Calu3 (cell line): ENCODE measurements at regions not wholly inside any gene's neighbourhood (a gene's known extent, or its start where the extent isn't known, plus 50 kb on each side); places are given as distances from the start of the nearest gene placed in this dataset.

Experiments
- BruUV-seq: library from RNA; stranded (reverse); fragments of 400-500 nt; replicated peaks from 2 replicates; lab custom pipeline; 2021; lab: Mats Ljungman, UMichigan
- CTCF ChIA-PET: fragments of 300-600 bp; sonication (Branson Sonifier 250); formaldehyde crosslinking; loops from one replicate; lab custom pipeline; 2022; ENCODE audit warnings: antibody characterized with exemption; lab: Charles Lee
- DNase-seq: peaks from one replicate; pipeline ENCODE4 v3.0.0; 2022
- H3K27ac Mint-ChIP-seq: one replicate; pipeline ENCODE4 v1.8.0; 2022; ENCODE audit warnings: mixed read lengths; ENCODE audit not compliant: unreplicated experiment
- H3K27me3 Mint-ChIP-seq: one replicate; pipeline ENCODE4 v1.8.0; 2022; ENCODE audit warnings: mixed read lengths; ENCODE audit not compliant: unreplicated experiment
- H3K36me3 Mint-ChIP-seq: one replicate; pipeline ENCODE4 v1.8.0; 2022; ENCODE audit warnings: mild to moderate bottlenecking, moderate library complexity, mixed read lengths; ENCODE audit not compliant: insufficient read depth, unreplicated experiment
- H3K4me1 Mint-ChIP-seq: one replicate; pipeline ENCODE4 v1.8.0; 2022; ENCODE audit warnings: mild to moderate bottlenecking, low read depth, mixed read lengths; ENCODE audit not compliant: unreplicated experiment
- H3K4me3 Mint-ChIP-seq: one replicate; pipeline ENCODE4 v1.8.0; 2022; ENCODE audit warnings: mild to moderate bottlenecking, low read depth, moderate library complexity, mixed read lengths; ENCODE audit not compliant: unreplicated experiment
- H3K9me3 Mint-ChIP-seq: one replicate; pipeline ENCODE4 v1.8.0; 2022; ENCODE audit warnings: low read depth, mixed read lengths; ENCODE audit not compliant: unreplicated experiment
- intact Hi-C: fragments of 100-400 bp; cut with micrococcal nuclease; formaldehyde crosslinking; loops from one replicate; pipeline ENCODE4 v1.10.0; 2022; ENCODE audit not compliant: unreplicated experiment
- TF ChIP-seq, protein P1 (sequence below): fragments of 200-600 bp; IDR thresholded peaks from one replicate; pipeline ENCODE4 v1.8.0; 2022; ENCODE audit warnings: antibody characterized with exemption; ENCODE audit not compliant: unreplicated experiment

DNA sequence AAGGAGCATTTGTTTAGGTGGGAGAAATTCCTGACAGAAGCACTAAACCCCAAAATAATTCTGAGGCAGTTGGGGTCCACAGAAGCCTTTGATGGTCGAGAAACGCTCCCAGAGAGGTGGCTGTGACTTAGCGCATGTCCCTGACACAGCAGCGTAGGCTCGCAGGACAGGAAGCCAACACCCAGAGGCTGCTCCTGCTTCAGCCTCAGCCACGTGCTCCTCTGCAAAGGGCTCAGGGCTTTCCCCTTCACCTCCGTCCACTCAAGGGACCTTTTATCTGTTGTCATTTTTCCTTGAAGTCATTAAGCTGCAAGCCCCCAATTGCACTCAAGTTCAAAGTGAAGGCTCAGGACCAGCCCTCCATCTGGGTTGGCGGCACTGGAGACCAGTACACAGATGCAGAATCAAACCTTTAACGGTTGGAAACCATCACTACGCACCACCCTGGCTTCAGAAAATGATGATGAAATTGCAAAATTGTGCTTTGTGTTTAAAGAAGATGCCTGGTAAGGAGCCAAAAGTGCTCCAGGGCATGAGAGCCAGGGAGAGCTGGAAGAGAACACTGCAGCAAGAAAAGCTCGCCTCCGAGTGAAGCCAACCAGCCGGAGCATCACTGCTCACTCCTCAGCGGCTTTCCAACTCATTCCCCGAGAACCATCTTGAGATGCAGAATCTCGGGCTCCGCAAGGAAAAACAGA lies 219.6 kb downstream of the RAP2A start:
- TF ChIP-seq, protein P1, sequence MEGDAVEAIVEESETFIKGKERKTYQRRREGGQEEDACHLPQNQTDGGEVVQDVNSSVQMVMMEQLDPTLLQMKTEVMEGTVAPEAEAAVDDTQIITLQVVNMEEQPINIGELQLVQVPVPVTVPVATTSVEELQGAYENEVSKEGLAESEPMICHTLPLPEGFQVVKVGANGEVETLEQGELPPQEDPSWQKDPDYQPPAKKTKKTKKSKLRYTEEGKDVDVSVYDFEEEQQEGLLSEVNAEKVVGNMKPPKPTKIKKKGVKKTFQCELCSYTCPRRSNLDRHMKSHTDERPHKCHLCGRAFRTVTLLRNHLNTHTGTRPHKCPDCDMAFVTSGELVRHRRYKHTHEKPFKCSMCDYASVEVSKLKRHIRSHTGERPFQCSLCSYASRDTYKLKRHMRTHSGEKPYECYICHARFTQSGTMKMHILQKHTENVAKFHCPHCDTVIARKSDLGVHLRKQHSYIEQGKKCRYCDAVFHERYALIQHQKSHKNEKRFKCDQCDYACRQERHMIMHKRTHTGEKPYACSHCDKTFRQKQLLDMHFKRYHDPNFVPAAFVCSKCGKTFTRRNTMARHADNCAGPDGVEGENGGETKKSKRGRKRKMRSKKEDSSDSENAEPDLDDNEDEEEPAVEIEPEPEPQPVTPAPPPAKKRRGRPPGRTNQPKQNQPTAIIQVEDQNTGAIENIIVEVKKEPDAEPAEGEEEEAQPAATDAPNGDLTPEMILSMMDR: no peak
- intact Hi-C loops: no loop called here
- H3K4me3 Mint-ChIP-seq: no peak overlapping the region
- H3K27ac Mint-ChIP-seq: no peak overlapping the region
- H3K9me3 Mint-ChIP-seq: peaks cover 3% of the 10 kb centered on the region
- DNase-seq: no peak
- no peaks in the 10 kb centered on the region for H3K27me3 Mint-ChIP-seq
- BruUV-seq: no TSS peak
- no peaks in the 10 kb centered on the region for H3K36me3 Mint-ChIP-seq
- peaks cover 2% of the 10 kb centered on the region for H3K4me1 Mint-ChIP-seq
- CTCF ChIA-PET: no interaction called here

DNA sequence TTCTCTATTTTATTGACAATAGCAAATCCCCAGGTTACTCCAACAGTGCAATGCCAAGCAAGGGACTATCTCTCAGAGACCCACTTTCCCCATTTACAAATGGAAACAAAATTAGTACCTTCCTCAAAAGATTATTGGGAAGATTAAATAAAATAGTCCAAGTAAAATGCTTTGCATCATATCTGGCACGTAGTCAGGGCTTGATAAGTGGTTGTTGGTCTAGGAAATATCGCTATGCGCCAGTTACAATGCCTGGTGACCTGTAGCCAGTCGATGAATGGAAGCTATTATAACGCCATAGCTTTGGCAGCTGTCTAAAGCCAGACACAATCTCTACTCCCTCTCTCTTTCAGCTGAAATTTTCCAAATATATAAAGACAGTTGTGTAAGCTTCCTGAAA lies 220.3 kb downstream of the RAP2A start:
- CTCF ChIA-PET: no interaction called here
- H3K36me3 Mint-ChIP-seq: no peaks in the 10 kb centered on the region
- H3K27ac Mint-ChIP-seq: no peak overlapping the region
- no peaks in the 10 kb centered on the region for H3K4me1 Mint-ChIP-seq
- intact Hi-C loops: no loop called here
- DNase-seq: no peak
- H3K4me3 Mint-ChIP-seq: no peak overlapping the region
- H3K27me3 Mint-ChIP-seq: no peaks in the 10 kb centered on the region
- no TSS peak for BruUV-seq
- H3K9me3 Mint-ChIP-seq: peaks cover 3% of the 10 kb centered on the region
- TF ChIP-seq, protein P1: no peak

DNA sequence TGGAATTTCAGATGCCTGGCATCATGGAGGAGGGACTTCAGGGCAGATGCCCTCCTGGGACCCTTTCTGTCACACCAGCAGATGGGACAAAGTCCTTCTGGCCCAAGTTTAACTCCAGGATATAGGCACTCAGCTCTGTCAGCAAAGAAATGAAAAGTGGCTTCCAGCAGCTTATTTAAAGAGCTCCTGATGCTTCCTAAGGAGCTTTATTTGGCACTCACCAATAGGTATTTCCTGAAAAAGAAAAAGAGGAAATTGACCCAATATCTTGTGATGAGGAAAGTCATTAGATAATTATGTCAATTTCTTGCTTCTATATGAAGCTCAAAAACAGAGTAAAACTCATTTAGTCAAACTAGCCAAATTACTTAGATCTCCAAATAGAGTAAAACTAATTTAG lies 224.6 kb downstream of the RAP2A start:
- DNase-seq: no peak
- no peaks in the 10 kb centered on the region for H3K36me3 Mint-ChIP-seq
- peaks cover 3% of the 10 kb centered on the region for H3K9me3 Mint-ChIP-seq
- CTCF ChIA-PET: no interaction called here
- H3K27ac Mint-ChIP-seq: no peak overlapping the region
- H3K4me3 Mint-ChIP-seq: no peak overlapping the region
- TF ChIP-seq, protein P1: no peak
- H3K27me3 Mint-ChIP-seq: no peaks in the 10 kb centered on the region
- no TSS peak for BruUV-seq
- no peaks in the 10 kb centered on the region for H3K4me1 Mint-ChIP-seq
- intact Hi-C loops: no loop called here

DNA sequence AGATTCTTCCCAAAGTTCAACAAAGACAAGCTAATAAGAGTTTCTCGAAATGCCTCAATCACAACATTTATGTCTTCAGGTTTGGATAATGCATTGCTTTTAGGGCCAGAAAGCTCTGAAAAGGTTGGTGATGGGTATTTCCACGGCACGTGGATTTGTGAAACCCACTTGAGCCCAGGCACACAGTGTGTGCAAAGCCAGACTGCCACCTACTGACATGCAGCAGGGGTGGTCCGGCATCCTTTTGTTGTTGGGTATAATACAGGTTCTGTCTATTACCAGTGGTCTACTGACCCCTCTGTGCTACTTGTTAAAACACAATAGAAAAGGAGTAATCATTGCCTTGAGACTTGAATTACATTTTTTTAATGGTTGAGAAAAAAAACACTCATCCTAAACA lies 225.6 kb downstream of the RAP2A start:
- TF ChIP-seq, protein P1: no peak
- CTCF ChIA-PET: no interaction called here
- Mint-ChIP-seq H3K36me3 (no peaks in the 10 kb centered on the region), H3K27ac (no peak overlapping the region), H3K4me3 (no peak overlapping the region), H3K27me3 (no peaks in the 10 kb centered on the region), H3K9me3 (peaks cover 3% of the 10 kb centered on the region), H3K4me1 (no peaks in the 10 kb centered on the region)
- no peak for DNase-seq
- BruUV-seq: no TSS peak
- intact Hi-C loops: no loop called here
